HG02884 (cell line): ENCODE measurements at regions not wholly inside any gene's neighbourhood (a gene's known extent, or its start where the extent isn't known, plus 50 kb on each side); places are given as distances from the start of the nearest gene placed in this dataset.
"Not testable (repeated sequence)": the region's sequence is repeated elsewhere in the genome, so short reads cannot be mapped to it uniquely, and the experiment has no call there.

Experiments used
- ATAC-seq: cut with Tn5 transposase; IDR thresholded peaks from one replicate; pipeline ENCODE4 v1.9.1; 2021; ENCODE audit warnings: mild to moderate bottlenecking, moderate library complexity; ENCODE audit not compliant: unreplicated experiment

GRCh38 chr5:97915106-97915505 is 732.1 kb upstream of the RIOK2 start:
- ATAC-seq: no peak

- ATAC-seq: no peak
Measured at GRCh38 chr5:97918057-97918456, 735.0 kb upstream of the RIOK2 start.

GRCh38 chr5:97918620-97919019 is 735.6 kb upstream of the RIOK2 start:
- ATAC-seq: no peak

- ATAC-seq: no peak
Measured at GRCh38 chr5:97919719-97920118, 736.7 kb upstream of the RIOK2 start.

GRCh38 chr5:97922776-97923175 is 739.7 kb upstream of the RIOK2 start:
- no peak for ATAC-seq

GRCh38 chr5:97923496-97923895 is 740.4 kb upstream of the RIOK2 start:
- no peak for ATAC-seq

- no peak for ATAC-seq
Measured at GRCh38 chr5:97923997-97924396, 741.0 kb upstream of the RIOK2 start.

- no peak for ATAC-seq
Measured at GRCh38 chr5:97929383-97929782, 746.3 kb upstream of the RIOK2 start.

GRCh38 chr5:97931829-97932228 is 748.8 kb upstream of the RIOK2 start:
- ATAC-seq: no peak

- no peak for ATAC-seq
Measured at GRCh38 chr5:97936231-97936630, 753.2 kb upstream of the RIOK2 start.

- ATAC-seq: no peak
Measured at GRCh38 chr5:97937846-97938245, 754.8 kb upstream of the RIOK2 start.

GRCh38 chr5:97943036-97943435 is 760.0 kb upstream of the RIOK2 start:
- no peak for ATAC-seq

GRCh38 chr5:97951139-97951538 is 768.1 kb upstream of the RIOK2 start:
- ATAC-seq: no peak

- ATAC-seq: no peak
Measured at GRCh38 chr5:97955450-97955849, 772.4 kb upstream of the RIOK2 start.

- no peak for ATAC-seq
Measured at GRCh38 chr5:97967292-97967691, 784.2 kb upstream of the RIOK2 start.

- ATAC-seq: no peak
Measured at GRCh38 chr5:97968346-97968745, 785.3 kb upstream of the RIOK2 start.

GRCh38 chr5:97979740-97980139 is 793.7 kb upstream of the RGMB start:
- ATAC-seq: no peak

- ATAC-seq: no peak
Measured at GRCh38 chr5:97980291-97980690, 793.2 kb upstream of the RGMB start.

- ATAC-seq: no peak
Measured at GRCh38 chr5:97986069-97986468, 787.4 kb upstream of the RGMB start.

GRCh38 chr5:97991236-97991635 is 782.2 kb upstream of the RGMB start:
- ATAC-seq: no peak

- no peak for ATAC-seq
Measured at GRCh38 chr5:97998941-97999340, 774.5 kb upstream of the RGMB start.

GRCh38 chr5:98004463-98004862 is 769.0 kb upstream of the RGMB start:
- ATAC-seq: no peak

GRCh38 chr5:98016771-98017170 is 756.7 kb upstream of the RGMB start:
- no peak for ATAC-seq

- ATAC-seq: not testable (repeated sequence)
Measured at GRCh38 chr5:98030273-98030672, 743.2 kb upstream of the RGMB start.
